ENCODE measurements at regions not wholly inside any gene's neighbourhood (a gene's known extent, or its start where the extent isn't known, plus 50 kb on each side); places are given as distances from the start of the nearest gene placed in this dataset.

GRCh38 chr1:70895531-70895930, 152.1 kb downstream of the PTGER3 start:
- Histone ChIP-seq H3K36me3 (no peaks in the 10 kb centered on the region), H3K4me3 (no peak overlapping the region), H3K9me3 (no peaks in the 10 kb centered on the region), H3K27me3 (no peaks in the 10 kb centered on the region), H3K27ac (no peak overlapping the region), H3K4me1 (no peaks in the 10 kb centered on the region)
- intact Hi-C loops (cut with DNase I; ENCODE audit: low total_unique reads): no loop called here
- no peak for DNase-seq (ENCODE audit: low spot score in 2 of 2)
- TF ChIP-seq POLR2A (IDR thresholded peaks at IDR 0.05) (no peak), CTCF (IDR thresholded peaks at IDR 0.05) (no peak), POLR2AphosphoS5 (IDR thresholded peaks at IDR 0.05) (no peak)

GRCh38 chr1:70896224-70896623, 151.4 kb downstream of the PTGER3 start:
- Histone ChIP-seq H3K27ac (no peak overlapping the region), H3K9me3 (no peaks in the 10 kb centered on the region), H3K4me3 (no peak overlapping the region), H3K36me3 (no peaks in the 10 kb centered on the region), H3K4me1 (no peaks in the 10 kb centered on the region), H3K27me3 (no peaks in the 10 kb centered on the region)
- DNase-seq (ENCODE audit: low spot score in 2 of 2): no peak
- TF ChIP-seq CTCF (IDR thresholded peaks at IDR 0.05) (no peak), POLR2A (IDR thresholded peaks at IDR 0.05) (no peak), POLR2AphosphoS5 (IDR thresholded peaks at IDR 0.05) (no peak)
- intact Hi-C loops (cut with DNase I; ENCODE audit: low total_unique reads): no loop called here

- DNase-seq (ENCODE audit: low spot score in 2 of 2): no peak
- H3K4me3 ChIP-seq: no peak overlapping the region
- no peak overlapping the region for H3K27ac ChIP-seq
- no peaks in the 10 kb centered on the region for H3K36me3 ChIP-seq
- H3K9me3 ChIP-seq: no peaks in the 10 kb centered on the region
- H3K27me3 ChIP-seq: no peaks in the 10 kb centered on the region
- intact Hi-C loops (cut with DNase I; ENCODE audit: low total_unique reads): no loop called here
- H3K4me1 ChIP-seq: no peaks in the 10 kb centered on the region
- TF ChIP-seq POLR2A (IDR thresholded peaks at IDR 0.05): no peak
- TF ChIP-seq CTCF (IDR thresholded peaks at IDR 0.05): no peak
- no peak for TF ChIP-seq POLR2AphosphoS5 (IDR thresholded peaks at IDR 0.05)
Measured at GRCh38 chr1:70897273-70897672, 150.3 kb downstream of the PTGER3 start.

- Histone ChIP-seq H3K27ac (no peak overlapping the region), H3K36me3 (no peaks in the 10 kb centered on the region), H3K4me3 (no peak overlapping the region), H3K9me3 (no peaks in the 10 kb centered on the region), H3K27me3 (no peaks in the 10 kb centered on the region), H3K4me1 (no peaks in the 10 kb centered on the region)
- TF ChIP-seq CTCF (IDR thresholded peaks at IDR 0.05) (no peak), POLR2A (IDR thresholded peaks at IDR 0.05) (no peak), POLR2AphosphoS5 (IDR thresholded peaks at IDR 0.05) (no peak)
- DNase-seq (ENCODE audit: low spot score in 2 of 2): no peak
- intact Hi-C loops (cut with DNase I; ENCODE audit: low total_unique reads): no loop called here
Measured at GRCh38 chr1:70899735-70900134, 147.9 kb downstream of the PTGER3 start.

GRCh38 chr1:70902211-70902610, 145.4 kb downstream of the PTGER3 start:
- no peak overlapping the region for H3K27ac ChIP-seq
- H3K4me3 ChIP-seq: no peak overlapping the region
- intact Hi-C loops (cut with DNase I; ENCODE audit: low total_unique reads): no loop called here
- no peaks in the 10 kb centered on the region for H3K36me3 ChIP-seq
- no peaks in the 10 kb centered on the region for H3K9me3 ChIP-seq
- H3K4me1 ChIP-seq: no peaks in the 10 kb centered on the region
- no peak for TF ChIP-seq POLR2A (IDR thresholded peaks at IDR 0.05)
- TF ChIP-seq CTCF (IDR thresholded peaks at IDR 0.05): no peak
- TF ChIP-seq POLR2AphosphoS5 (IDR thresholded peaks at IDR 0.05): no peak
- no peak for DNase-seq (ENCODE audit: low spot score in 2 of 2)
- no peaks in the 10 kb centered on the region for H3K27me3 ChIP-seq
